IMR-90 (cell line): ENCODE measurements at regions not wholly inside any gene's neighbourhood (a gene's known extent, or its start where the extent isn't known, plus 50 kb on each side); places are given as distances from the start of the nearest gene placed in this dataset.
A peak's percentile ranks its signal among the peaks of the same experiment; 100 is the strongest.

Experiments used
- ATAC-seq: fragments of 200-7000 bp; cut with Tn5 transposase; 2 replicates; pipeline ENCODE4 v1.9.1; 2020; ENCODE audit warnings: low read depth, mild to moderate bottlenecking, moderate library complexity
- BruUV-seq: library from RNA; stranded (reverse); fragments of 400-500 nt; replicated peaks from 2 replicates; lab custom pipeline; 2021; lab: Mats Ljungman, UMichigan
- CTCF ChIA-PET: fragments of 300-600 bp; formaldehyde crosslinking; extraction: SDS; loops from one replicate; lab custom pipeline; 2021; ENCODE audit warnings: antibody characterized with exemption; lab: Yijun Ruan, JAX
- POLR2A ChIA-PET: fragments of 300-600 bp; sonication (Branson Sonifier 250); formaldehyde crosslinking; loops from one replicate; lab custom pipeline; 2022; ENCODE audit warnings: antibody characterized with exemption; ENCODE audit not compliant: unreplicated experiment; lab: Charles Lee
- DNase-seq: peaks from one replicate; pipeline ENCODE4 v3.0.0; 2013
- H2AFZ ChIP-seq: replicated peaks from 2 replicates; pipeline ENCODE3; 2013; ENCODE audit warnings: low read length, mild to moderate bottlenecking; ENCODE audit not compliant: poor library complexity
- H2AK5ac ChIP-seq: 2 replicates; pipeline ENCODE4 v1.6.1; 2013; ENCODE audit warnings: low read depth, low read length, inconsistent platforms
- H2AK9ac ChIP-seq: replicated peaks from 2 replicates; pipeline ENCODE3; 2013; ENCODE audit warnings: mild to moderate bottlenecking, low read depth, low read length, moderate library complexity; ENCODE audit not compliant: poor library complexity
- H2BK120ac ChIP-seq: 2 replicates; pipeline ENCODE4 v1.6.1; 2013; ENCODE audit warnings: low read depth, low read length, inconsistent platforms
- H2BK15ac ChIP-seq: 3 replicates; pipeline ENCODE4 v1.6.1; 2013; ENCODE audit warnings: low read depth, low read length, inconsistent platforms
- H2BK20ac ChIP-seq: 2 replicates; pipeline ENCODE4 v1.6.1; 2013; ENCODE audit warnings: low read depth, mild to moderate bottlenecking, inconsistent platforms, low read length, moderate library complexity
- H2BK5ac ChIP-seq: 2 replicates; pipeline ENCODE4 v1.6.1; 2013; ENCODE audit warnings: mild to moderate bottlenecking, low read depth, low read length, inconsistent platforms; ENCODE audit not compliant: poor library complexity, severe bottlenecking
- H3K14ac ChIP-seq: replicated peaks from 2 replicates; pipeline ENCODE4 v1.6.1; 2013; ENCODE audit warnings: low read depth, low read length, inconsistent platforms
- H3K18ac ChIP-seq: 2 replicates; pipeline ENCODE4 v1.6.1; 2013; ENCODE audit warnings: low read depth, low read length, control low read depth
- H3K23ac ChIP-seq: 2 replicates; pipeline ENCODE4 v1.6.1; 2013; ENCODE audit warnings: low read depth, low read length, inconsistent platforms
- H3K27ac ChIP-seq: 2 replicates; pipeline ENCODE4 v1.5.1; 2013; ENCODE audit warnings: mild to moderate bottlenecking, control low read depth, low read length; ENCODE audit not compliant: insufficient read depth
- H3K27me3 ChIP-seq: 2 replicates; pipeline ENCODE4 v1.6.1; 2013; ENCODE audit warnings: low read length; ENCODE audit not compliant: control insufficient read depth, insufficient read depth
- H3K36me3 ChIP-seq: 2 replicates; pipeline ENCODE4 v1.6.1; 2013; ENCODE audit warnings: low read length, mixed read lengths; ENCODE audit not compliant: control insufficient read depth, insufficient read depth
- H3K4ac ChIP-seq: 2 replicates; pipeline ENCODE4 v1.6.1; 2013; ENCODE audit warnings: low read depth, low read length, inconsistent platforms
- H3K4me1 ChIP-seq: 2 replicates; pipeline ENCODE4 v1.6.1; 2013; ENCODE audit warnings: low read length, mixed read lengths; ENCODE audit not compliant: control insufficient read depth, insufficient read depth
- H3K4me2 ChIP-seq: 2 replicates; pipeline ENCODE4 v1.6.1; 2013; ENCODE audit warnings: low read depth, mild to moderate bottlenecking, control low read depth, low read length, moderate library complexity
- H3K4me3 ChIP-seq: 2 replicates; pipeline ENCODE4 v1.5.1; 2013; ENCODE audit warnings: low read depth, mild to moderate bottlenecking, control low read depth, low read length, moderate library complexity; ENCODE audit not compliant: insufficient read depth
- H3K56ac ChIP-seq: 2 replicates; pipeline ENCODE4 v1.6.1; 2013; ENCODE audit warnings: low read length, inconsistent platforms; ENCODE audit not compliant: insufficient read depth; ENCODE audit errors: extremely low read depth
- H3K79me1 ChIP-seq, 2 experiments: 2 replicates each; pipeline ENCODE4 v1.6.1; 2013; ENCODE audit warnings: low read length in 2 of 2, inconsistent platforms in 1 of 2, low read depth in 1 of 2
- H3K9ac ChIP-seq: 2 replicates; pipeline ENCODE4 v1.6.1; 2013; ENCODE audit warnings: low read depth, low read length, control low read depth
- H3K9me1 ChIP-seq: 2 replicates; pipeline ENCODE4 v1.6.1; 2013; ENCODE audit warnings: low read length, inconsistent platforms; ENCODE audit not compliant: insufficient read depth
- H3K9me3 ChIP-seq: 2 replicates; pipeline ENCODE4 v1.6.1; 2013; ENCODE audit warnings: low read length; ENCODE audit not compliant: control insufficient read depth, insufficient read depth
- H4K20me1 ChIP-seq: 2 replicates; pipeline ENCODE4 v1.6.1; 2013; ENCODE audit warnings: low read length, inconsistent platforms; ENCODE audit not compliant: insufficient read depth
- H4K5ac ChIP-seq: 2 replicates; pipeline ENCODE4 v1.6.1; 2013; ENCODE audit warnings: mild to moderate bottlenecking, low read depth, low read length, control low read depth
- H4K8ac ChIP-seq, 2 experiments: 2 replicates each; pipeline ENCODE4 v1.6.1; 2013; ENCODE audit warnings: low read depth in 2 of 2, low read length in 2 of 2, control low read depth in 1 of 2, inconsistent platforms in 1 of 2
- H4K91ac ChIP-seq: 2 replicates; pipeline ENCODE4 v1.6.1; 2013; ENCODE audit warnings: low read depth, low read length, inconsistent platforms; ENCODE audit not compliant: insufficient read depth
- BHLHE40 ChIP-seq: fragments of 150-350 bp; IDR thresholded peaks from 2 replicates; pipeline ENCODE4 v1.6.1; 2016; ENCODE audit warnings: mild to moderate bottlenecking, low read depth, low read length
- CTCF ChIP-seq: conservative IDR thresholded peaks from 2 replicates; pipeline ENCODE4 v1.5.1; 2012; ENCODE audit warnings: mild to moderate bottlenecking, low read depth, low read length, improper control_type of control experiment
- FOS ChIP-seq: fragments of 150-350 bp; IDR thresholded peaks from 2 replicates; pipeline ENCODE4 v1.6.1; 2016; ENCODE audit warnings: low read depth, low read length
- RCOR1 ChIP-seq: IDR thresholded peaks from 2 replicates; pipeline ENCODE4 v1.6.1; 2012; ENCODE audit warnings: mild to moderate bottlenecking, low read length, improper control_type of control experiment; ENCODE audit not compliant: insufficient replicate concordance
- WGBS, 2 experiments: methylation state at CpG; one replicate each; pipeline versions ENCODE4 v1.1.5 to v1.1.7; 2013; ENCODE audit warnings: missing lambda C conversion rate in 2 of 2; ENCODE audit not compliant: insufficient read length in 1 of 2; ENCODE audit errors: extremely low coverage in 2 of 2; 5-methylcytosine and 5-hydroxymethylcytosine counted together
- dilution Hi-C: fragments of 300-500 bp; cut with HindIII; formaldehyde crosslinking; loops from one replicate; pipeline ENCODE4 v1.14.3; 2018; ENCODE audit warnings: low sequenced_read_pairs; ENCODE audit not compliant: unreplicated experiment
- in situ Hi-C: fragments of 300-500 bp; cut with MboI; formaldehyde crosslinking; loops from 3 replicates; pipeline ENCODE4 v1.14.3; 2019; ENCODE audit warnings: low sequenced_read_pairs, inconsistent platforms, mixed read lengths
- intact Hi-C: fragments of 100-400 bp; cut with micrococcal nuclease; formaldehyde crosslinking; loops from 2 replicates; pipeline ENCODE4 v1.10.0; 2022

- Histone ChIP-seq H3K27me3 (no peaks in the 10 kb centered on the region), H3K27ac (no peak overlapping the region), H2AK9ac (no peak overlapping the region), H3K36me3 (no peaks in the 10 kb centered on the region), H3K79me1 (no peaks in the 10 kb centered on the region), H2BK15ac (peak overlapping the region; percentile 66; the same call in 1 of the 3 replicates), H3K56ac (no peak overlapping the region), H3K4me1 (peaks cover 4% of the 10 kb centered on the region; the same call in 1 of the 2 replicates), H3K14ac (no peak overlapping the region), H3K18ac (0 out of 2 replicates have a peak overlapping the region, but pooled peaks have one; percentile 13), H2AFZ (no peak overlapping the region), H2BK5ac (no peak overlapping the region), H4K8ac (peak overlapping the region in 1 of 2 experiments; percentile 70; a peak in 1 of 4 replicates), H4K5ac (0 out of 2 replicates have a peak overlapping the region, but pooled peaks have one; percentile 2), H2BK120ac (peak overlapping the region; percentile 4; the same call in 1 of the 2 replicates), H3K9me3 (no peaks in the 10 kb centered on the region), H3K4me2 (no peak overlapping the region), H3K4ac (peak overlapping the region; percentile 25; the same call in 1 of the 2 replicates), H3K9me1 (peaks cover 8% of the 10 kb centered on the region; the same call in 1 of the 2 replicates), H3K9ac (no peak overlapping the region), H3K4me3 (no peak overlapping the region), H4K91ac (peak overlapping the region; percentile 53; the same call in 1 of the 2 replicates), H2AK5ac (peak overlapping the region; percentile 61), H2BK20ac (peak overlapping the region; percentile 69; the same call in 1 of the 2 replicates), H4K20me1 (no peaks in the 10 kb centered on the region), H3K23ac (no peak overlapping the region)
- intact Hi-C loops = loop anchor here (5.0 kb wide), 1 partner anchor 78 kb away; no protein-coding TSS in a partner anchor
- in situ Hi-C loops = no loop called here
- no TSS peak for BruUV-seq
- DNase-seq (peak; percentile 60), ATAC-seq (no peak)
- ChIA-PET POLR2A (no interaction called here), CTCF (interaction anchor here (0.6 kb wide), 1 partner anchor 226 kb away, joined by 3 read pairs; no protein-coding TSS in a partner anchor)
- TF ChIP-seq FOS (peak; percentile 45; the same call in 1 of the 2 replicates), RCOR1 (no peak), BHLHE40 (no peak), CTCF (no peak)
- dilution Hi-C loops = no loop called here
- no CpG with 5 or more reads among the region's 5 CpGs for WGBS, 2 experiments
Measured at GRCh38 chr6:134740473-134741199, 209.3 kb downstream of the ALDH8A1 start.
